Fibroblast of lung (primary cell): ENCODE measurements at regions not wholly inside any gene's neighbourhood (a gene's known extent, or its start where the extent isn't known, plus 50 kb on each side); places are given as distances from the start of the nearest gene placed in this dataset.

Source experiments
- DNase-seq, 2 donors: peaks; one replicate each; pipeline versions ENCODE4 v3.0.0 to v3.0.0-alpha.2; 2010; ENCODE audit warnings: low read depth in 2 of 2
- H2AFZ ChIP-seq: 2 replicates; pipeline ENCODE4 v1.5.1; 2012; ENCODE audit warnings: low read length, control low read depth, inconsistent platforms
- H3K27ac ChIP-seq: 2 replicates; pipeline ENCODE4 v1.5.1; 2011; ENCODE audit warnings: low read length, control low read depth; ENCODE audit not compliant: insufficient read depth
- H3K27me3 ChIP-seq: 2 replicates; pipeline ENCODE4 v1.5.1; 2011; ENCODE audit warnings: mild to moderate bottlenecking, low read length; ENCODE audit not compliant: control insufficient read depth, insufficient read depth
- H3K36me3 ChIP-seq: 2 replicates; pipeline ENCODE4 v1.5.1; 2011; ENCODE audit warnings: low read length; ENCODE audit not compliant: control insufficient read depth, insufficient read depth
- H3K4me1 ChIP-seq: 2 replicates; pipeline ENCODE4 v1.5.1; 2011; ENCODE audit warnings: low read length; ENCODE audit not compliant: control insufficient read depth, insufficient read depth; ENCODE audit errors: extremely low read depth
- H3K4me2 ChIP-seq: 2 replicates; pipeline ENCODE4 v1.5.1; 2011; ENCODE audit warnings: low read length, control low read depth; ENCODE audit not compliant: insufficient read depth; ENCODE audit errors: extremely low read depth
- H3K4me3 ChIP-seq, 4 experiments: fragments of 200-600 bp in 1 of 4; sonication (generic) in 1 of 4; replicated peaks in 1 of 4; 2 replicates each; pipeline ENCODE4 v1.5.1; 2011 to 2016; ENCODE audit warnings: low read length in 4 of 4, low read depth in 3 of 4, mild to moderate bottlenecking in 3 of 4, control low read depth in 2 of 4, inconsistent platforms in 1 of 4, mixed read lengths in 1 of 4; ENCODE audit not compliant: insufficient read depth in 1 of 4; ENCODE audit errors: control extremely low read depth in 1 of 4
- H3K79me2 ChIP-seq: 2 replicates; pipeline ENCODE4 v1.5.1; 2012; ENCODE audit warnings: mild to moderate bottlenecking, low read length, inconsistent platforms; ENCODE audit not compliant: control insufficient read depth, insufficient read depth
- H3K9ac ChIP-seq: 2 replicates; pipeline ENCODE4 v1.5.1; 2011; ENCODE audit warnings: mild to moderate bottlenecking, low read length, control low read depth; ENCODE audit not compliant: insufficient read depth
- H3K9me3 ChIP-seq: 2 replicates; pipeline ENCODE4 v1.5.1; 2012; ENCODE audit warnings: low read depth, low read length; ENCODE audit not compliant: control insufficient read depth, insufficient read depth
- H4K20me1 ChIP-seq: 2 replicates; pipeline ENCODE4 v1.5.1; 2011; ENCODE audit warnings: low read length; ENCODE audit not compliant: control insufficient read depth, insufficient read depth; ENCODE audit errors: extremely low read depth
- EZH2 ChIP-seq: IDR thresholded peaks from 2 replicates; pipeline ENCODE4 v1.5.1; 2012; ENCODE audit warnings: low read length, control low read depth, mild to moderate bottlenecking; ENCODE audit errors: missing control alignments
- TF ChIP-seq, protein P1 (sequence below), 2 donors: IDR thresholded peaks in 1 of 2; conservative IDR thresholded peaks in 1 of 2; 1 replicate in 1 of 2; 2 replicates in 1 of 2; pipeline ENCODE4 v1.5.1; 2011 to 2012; ENCODE audit warnings: low read length in 2 of 2, control low read depth in 1 of 2, inconsistent platforms in 1 of 2, low read depth in 1 of 2, mild to moderate bottlenecking in 1 of 2

DNA sequence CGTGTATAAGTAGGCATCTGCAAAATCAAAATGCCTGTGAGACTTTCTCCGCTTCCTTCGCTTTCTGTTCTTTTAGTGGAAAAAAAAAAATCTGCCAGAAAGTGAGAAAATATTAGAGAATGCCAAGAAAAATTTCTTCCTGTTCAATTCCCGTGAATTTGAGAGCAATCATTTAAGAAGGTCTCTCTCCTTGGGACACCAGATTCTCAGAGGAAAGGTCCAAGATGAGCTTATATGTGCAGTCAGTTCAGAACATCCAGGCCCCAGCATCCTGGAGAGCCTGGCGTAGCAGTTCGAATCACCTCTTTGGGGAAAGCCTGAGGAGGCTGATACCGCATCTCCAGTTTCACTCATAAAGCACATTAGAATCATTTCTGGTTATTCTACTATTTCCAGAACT is 912.8 kb downstream of the GALC start:
- Histone ChIP-seq H3K27me3 (no peaks in the 10 kb centered on the region), H3K27ac (no peak overlapping the region), H3K9ac (no peak overlapping the region), H3K79me2 (no peaks in the 10 kb centered on the region), H4K20me1 (no peaks in the 10 kb centered on the region), H3K36me3 (no peaks in the 10 kb centered on the region), H3K4me1 (no peaks in the 10 kb centered on the region), H2AFZ (no peak overlapping the region), H3K9me3 (no peaks in the 10 kb centered on the region), H3K4me2 (no peak overlapping the region), H3K4me3 (no peak overlapping the region)
- no peak for TF ChIP-seq EZH2
- TF ChIP-seq, protein P1, sequence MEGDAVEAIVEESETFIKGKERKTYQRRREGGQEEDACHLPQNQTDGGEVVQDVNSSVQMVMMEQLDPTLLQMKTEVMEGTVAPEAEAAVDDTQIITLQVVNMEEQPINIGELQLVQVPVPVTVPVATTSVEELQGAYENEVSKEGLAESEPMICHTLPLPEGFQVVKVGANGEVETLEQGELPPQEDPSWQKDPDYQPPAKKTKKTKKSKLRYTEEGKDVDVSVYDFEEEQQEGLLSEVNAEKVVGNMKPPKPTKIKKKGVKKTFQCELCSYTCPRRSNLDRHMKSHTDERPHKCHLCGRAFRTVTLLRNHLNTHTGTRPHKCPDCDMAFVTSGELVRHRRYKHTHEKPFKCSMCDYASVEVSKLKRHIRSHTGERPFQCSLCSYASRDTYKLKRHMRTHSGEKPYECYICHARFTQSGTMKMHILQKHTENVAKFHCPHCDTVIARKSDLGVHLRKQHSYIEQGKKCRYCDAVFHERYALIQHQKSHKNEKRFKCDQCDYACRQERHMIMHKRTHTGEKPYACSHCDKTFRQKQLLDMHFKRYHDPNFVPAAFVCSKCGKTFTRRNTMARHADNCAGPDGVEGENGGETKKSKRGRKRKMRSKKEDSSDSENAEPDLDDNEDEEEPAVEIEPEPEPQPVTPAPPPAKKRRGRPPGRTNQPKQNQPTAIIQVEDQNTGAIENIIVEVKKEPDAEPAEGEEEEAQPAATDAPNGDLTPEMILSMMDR (conservative IDR thresholded peaks at IDR 0.05 in 1 of 2, IDR thresholded peaks at IDR 0.05 in 1 of 2; ENCODE audit: low read depth in 1 of 2, low read length in 2 of 2) = no peak
- no peak for DNase-seq

DNA sequence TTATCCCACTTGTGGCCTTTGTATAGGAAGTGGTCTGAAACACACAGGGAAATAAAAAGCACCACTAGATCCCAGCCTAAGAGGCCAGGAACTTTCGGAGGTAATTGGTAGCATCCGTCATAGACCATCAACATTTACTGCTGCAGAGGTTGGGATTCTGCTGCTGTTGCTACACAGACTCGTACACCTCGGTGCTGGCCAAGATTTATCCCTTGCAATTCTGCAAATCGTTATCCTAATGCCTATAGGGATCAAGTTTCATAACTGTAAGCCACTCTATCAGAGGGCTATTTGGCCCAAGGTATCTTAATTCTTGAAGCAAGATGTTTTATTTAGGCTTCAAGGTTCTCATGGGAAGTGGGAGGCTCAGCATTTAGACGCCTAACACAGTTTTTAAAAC is 913.6 kb downstream of the GALC start:
- no peaks in the 10 kb centered on the region for H3K4me1 ChIP-seq
- H3K79me2 ChIP-seq = no peaks in the 10 kb centered on the region
- H4K20me1 ChIP-seq = no peaks in the 10 kb centered on the region
- H3K36me3 ChIP-seq = no peaks in the 10 kb centered on the region
- H3K9ac ChIP-seq = no peak overlapping the region
- H3K4me2 ChIP-seq = no peak overlapping the region
- no peak for DNase-seq
- H3K4me3 ChIP-seq = no peak overlapping the region
- TF ChIP-seq EZH2 = no peak
- TF ChIP-seq, protein P1 (conservative IDR thresholded peaks at IDR 0.05 in 1 of 2, IDR thresholded peaks at IDR 0.05 in 1 of 2; ENCODE audit: low read depth in 1 of 2, low read length in 2 of 2) = no peak
- no peaks in the 10 kb centered on the region for H3K27me3 ChIP-seq
- H3K9me3 ChIP-seq = no peaks in the 10 kb centered on the region
- no peak overlapping the region for H2AFZ ChIP-seq
- H3K27ac ChIP-seq = no peak overlapping the region

DNA sequence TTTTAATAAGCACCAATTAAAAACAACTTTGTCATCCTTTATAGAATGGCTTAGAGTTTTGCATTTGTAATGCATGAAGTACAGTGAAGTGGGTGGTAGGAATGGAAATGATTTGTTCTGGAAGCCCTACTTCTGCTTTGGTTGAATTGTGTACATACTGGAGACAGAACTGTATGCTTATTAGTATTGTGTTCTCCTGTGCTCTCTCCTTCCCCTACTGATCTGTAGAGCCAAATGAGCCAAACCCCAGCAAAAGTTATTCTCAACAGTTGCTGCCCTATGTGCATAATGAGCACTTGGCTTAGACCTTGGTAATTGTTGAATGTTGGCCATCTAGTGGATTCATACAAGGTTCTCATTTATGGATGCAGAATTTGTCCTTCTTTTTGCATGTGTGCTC is 916.1 kb downstream of the GALC start:
- no peak for TF ChIP-seq EZH2
- TF ChIP-seq, protein P1 (conservative IDR thresholded peaks at IDR 0.05 in 1 of 2, IDR thresholded peaks at IDR 0.05 in 1 of 2; ENCODE audit: low read depth in 1 of 2, low read length in 2 of 2) = no peak
- no peak overlapping the region for H3K4me2 ChIP-seq
- no peak overlapping the region for H3K9ac ChIP-seq
- H3K36me3 ChIP-seq = no peaks in the 10 kb centered on the region
- DNase-seq = no peak
- no peaks in the 10 kb centered on the region for H3K79me2 ChIP-seq
- no peak overlapping the region for H3K4me3 ChIP-seq
- H3K4me1 ChIP-seq = no peaks in the 10 kb centered on the region
- no peaks in the 10 kb centered on the region for H4K20me1 ChIP-seq
- no peaks in the 10 kb centered on the region for H3K9me3 ChIP-seq
- H3K27me3 ChIP-seq = no peaks in the 10 kb centered on the region
- H2AFZ ChIP-seq = no peak overlapping the region
- no peak overlapping the region for H3K27ac ChIP-seq
